Caco-2 (cell line): ENCODE measurements at regions not wholly inside any gene's neighbourhood (a gene's known extent, or its start where the extent isn't known, plus 50 kb on each side); places are given as distances from the start of the nearest gene placed in this dataset.

Source experiments
- BruUV-seq: library from RNA; stranded (reverse); fragments of 400-500 nt; replicated peaks from 2 replicates; lab custom pipeline; 2021; lab: Mats Ljungman, UMichigan
- CTCF ChIA-PET: fragments of 300-600 bp; sonication (Branson Sonifier 250); formaldehyde crosslinking; loops from one replicate; lab custom pipeline; 2022; ENCODE audit warnings: antibody characterized with exemption; lab: Charles Lee
- POLR2A ChIA-PET: fragments of 300-600 bp; sonication (Branson Sonifier 250); formaldehyde crosslinking; loops from one replicate; lab custom pipeline; 2022; ENCODE audit warnings: antibody characterized with exemption; lab: Charles Lee
- DNase-seq, 2 experiments: peaks; one replicate each; pipeline versions ENCODE4 v3.0.0 to v3.0.0-alpha.2; 2020 to 2022
- H3K27me3 ChIP-seq: replicated peaks from 2 replicates; pipeline ENCODE4 v1.6.0; 2011; ENCODE audit warnings: low read length; ENCODE audit not compliant: control insufficient read depth, insufficient read depth
- H3K36me3 ChIP-seq: 2 replicates; pipeline ENCODE4 v1.5.1; 2011; ENCODE audit warnings: low read length; ENCODE audit not compliant: control insufficient read depth, insufficient read depth
- H3K4me1 ChIP-seq: fragments of 250-450 bp; sonication (Bioruptor Pico); 2 replicates; pipeline ENCODE4 v1.5.1; 2020; ENCODE audit warnings: mild to moderate bottlenecking
- H3K4me3 ChIP-seq: 2 replicates; pipeline ENCODE4 v1.5.1; 2011; ENCODE audit warnings: low read depth, mild to moderate bottlenecking, control low read depth, low read length
- H3K9me3 ChIP-seq: fragments of 250-450 bp; sonication (Bioruptor Pico); 2 replicates; pipeline ENCODE4 v1.5.1; 2020; ENCODE audit warnings: mild to moderate bottlenecking, moderate library complexity
- H3K27ac Mint-ChIP-seq: one replicate; pipeline ENCODE4 v1.8.0; 2022; ENCODE audit warnings: mixed read lengths; ENCODE audit not compliant: unreplicated experiment
- H3K27me3 Mint-ChIP-seq: one replicate; pipeline ENCODE4 v1.8.0; 2022; ENCODE audit warnings: mixed read lengths; ENCODE audit not compliant: insufficient read depth, unreplicated experiment
- H3K36me3 Mint-ChIP-seq: one replicate; pipeline ENCODE4 v1.8.0; 2022; ENCODE audit warnings: mild to moderate bottlenecking, mixed read lengths; ENCODE audit not compliant: insufficient read depth, unreplicated experiment
- H3K4me1 Mint-ChIP-seq: one replicate; pipeline ENCODE4 v1.8.0; 2022; ENCODE audit warnings: low read depth, mixed read lengths; ENCODE audit not compliant: unreplicated experiment
- H3K4me3 Mint-ChIP-seq: one replicate; pipeline ENCODE4 v1.8.0; 2022; ENCODE audit warnings: mild to moderate bottlenecking, moderate library complexity, mixed read lengths; ENCODE audit not compliant: unreplicated experiment
- H3K9me3 Mint-ChIP-seq: one replicate; pipeline ENCODE4 v1.8.0; 2022; ENCODE audit warnings: mixed read lengths; ENCODE audit not compliant: unreplicated experiment
- CTCF ChIP-seq, 2 experiments: fragments of 200-600 bp in 1 of 2; IDR thresholded peaks; 1 replicate in 1 of 2; 2 replicates in 1 of 2; pipeline versions ENCODE4 v1.5.1 to v1.8.0; 2011 to 2022; ENCODE audit warnings: antibody characterized with exemption in 1 of 2, control low read depth in 1 of 2, inconsistent platforms in 1 of 2, low read depth in 1 of 2, low read length in 1 of 2, mild to moderate bottlenecking in 1 of 2, moderate library complexity in 1 of 2; ENCODE audit not compliant: insufficient read depth in 1 of 2, severe bottlenecking in 1 of 2, unreplicated experiment in 1 of 2
- intact Hi-C: fragments of 100-400 bp; cut with micrococcal nuclease; formaldehyde crosslinking; loops from one replicate; pipeline ENCODE4 v1.10.0; 2022; ENCODE audit not compliant: unreplicated experiment

GRCh38 chr16:66058172-66058691, 308.3 kb upstream of the CDH5 start:
- TF ChIP-seq CTCF (IDR thresholded peaks at IDR 0.05; ENCODE audit: insufficient read depth in 1 of 2, low read depth in 1 of 2, low read length in 1 of 2, severe bottlenecking in 1 of 2, unreplicated experiment in 1 of 2) = no peak
- Mint-ChIP-seq H3K9me3 (no peaks in the 10 kb centered on the region), H3K27me3 (peaks cover 11% of the 10 kb centered on the region), H3K4me1 (no peaks in the 10 kb centered on the region), H3K4me3 (no peak overlapping the region), H3K27ac (no peak overlapping the region), H3K36me3 (no peaks in the 10 kb centered on the region)
- Histone ChIP-seq H3K27me3 (no peaks in the 10 kb centered on the region), H3K4me1 (peaks cover 11% of the 10 kb centered on the region), H3K36me3 (no peaks in the 10 kb centered on the region), H3K4me3 (no peak overlapping the region), H3K9me3 (no peaks in the 10 kb centered on the region)
- BruUV-seq = no TSS peak
- intact Hi-C loops = no loop called here
- ChIA-PET POLR2A (no interaction called here), CTCF (no interaction called here)
- no peak for DNase-seq

DNA sequence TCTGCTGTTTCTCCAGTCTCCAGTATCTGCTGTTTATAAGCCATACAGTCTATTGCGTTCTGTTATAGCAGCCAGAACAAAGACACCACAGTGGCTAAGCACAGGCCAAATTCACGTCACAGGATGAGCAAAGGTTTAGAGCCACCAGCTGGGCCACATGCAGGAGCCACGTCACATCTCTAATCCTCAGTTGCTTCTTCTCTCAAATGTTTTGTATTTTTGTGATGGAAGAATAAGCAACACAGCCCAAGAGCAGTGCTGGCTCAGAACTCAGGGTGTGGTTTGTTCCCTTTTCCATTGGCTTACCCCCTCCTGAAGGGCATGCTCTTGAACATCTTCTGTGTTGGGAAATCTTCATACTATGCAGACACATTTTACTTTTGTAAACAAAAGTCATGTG, 309.4 kb upstream of the CDH5 start:
- Mint-ChIP-seq H3K4me1 (no peaks in the 10 kb centered on the region), H3K27ac (no peak overlapping the region), H3K36me3 (no peaks in the 10 kb centered on the region), H3K4me3 (no peak overlapping the region), H3K27me3 (peaks cover 11% of the 10 kb centered on the region), H3K9me3 (no peaks in the 10 kb centered on the region)
- intact Hi-C loops = no loop called here
- DNase-seq = no peak
- no peak overlapping the region for H3K4me3 ChIP-seq
- H3K4me1 ChIP-seq = peaks cover 11% of the 10 kb centered on the region
- no TSS peak for BruUV-seq
- TF ChIP-seq CTCF (IDR thresholded peaks at IDR 0.05; ENCODE audit: insufficient read depth in 1 of 2, low read depth in 1 of 2, low read length in 1 of 2, severe bottlenecking in 1 of 2, unreplicated experiment in 1 of 2) = no peak
- CTCF ChIA-PET = no interaction called here
- no peaks in the 10 kb centered on the region for H3K36me3 ChIP-seq
- POLR2A ChIA-PET = no interaction called here
- no peaks in the 10 kb centered on the region for H3K9me3 ChIP-seq
- no peaks in the 10 kb centered on the region for H3K27me3 ChIP-seq

- Histone ChIP-seq H3K27me3 (no peaks in the 10 kb centered on the region; the same call in 1 of the 2 replicates), H3K4me3 (no peak overlapping the region), H3K9me3 (no peaks in the 10 kb centered on the region), H3K36me3 (no peaks in the 10 kb centered on the region), H3K4me1 (peaks cover 11% of the 10 kb centered on the region)
- Mint-ChIP-seq H3K4me1 (no peaks in the 10 kb centered on the region), H3K27ac (no peak overlapping the region), H3K9me3 (no peaks in the 10 kb centered on the region), H3K27me3 (peaks cover 8% of the 10 kb centered on the region), H3K36me3 (no peaks in the 10 kb centered on the region), H3K4me3 (no peak overlapping the region)
- BruUV-seq = no TSS peak
- CTCF ChIA-PET = no interaction called here
- intact Hi-C loops = no loop called here
- no peak for DNase-seq
- TF ChIP-seq CTCF (IDR thresholded peaks at IDR 0.05; ENCODE audit: insufficient read depth in 1 of 2, low read depth in 1 of 2, low read length in 1 of 2, severe bottlenecking in 1 of 2, unreplicated experiment in 1 of 2) = no peak
- POLR2A ChIA-PET = no interaction called here
Observed at GRCh38 chr16:66054095-66054494, 312.4 kb upstream of the CDH5 start.
